ENCODE measurements at regions not wholly inside any gene's neighbourhood (a gene's known extent, or its start where the extent isn't known, plus 50 kb on each side); places are given as distances from the start of the nearest gene placed in this dataset.
A peak's percentile ranks its signal among the peaks of the same experiment; 100 is the strongest.
"Not testable (repeated sequence)": the region's sequence is repeated elsewhere in the genome, so short reads cannot be mapped to it uniquely, and the experiment has no call there.

DNA sequence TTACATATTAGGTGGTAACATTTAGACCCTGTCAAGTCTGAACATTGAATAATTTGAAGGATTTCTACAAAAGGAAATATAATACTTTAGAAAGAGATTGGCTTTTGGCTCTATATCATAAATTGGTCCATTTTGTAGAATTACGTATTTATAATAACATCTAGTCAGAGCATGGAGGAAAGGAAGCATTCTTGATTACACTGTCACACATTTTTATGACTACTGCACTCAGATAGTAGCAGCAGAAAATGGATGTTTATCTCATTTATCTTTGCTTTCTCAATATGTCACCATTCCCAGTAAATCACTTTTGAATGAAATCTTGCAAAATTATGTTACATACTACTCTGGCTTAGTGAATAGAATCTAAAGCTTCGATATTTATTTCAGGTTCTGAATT, 1234.6 kb downstream of the CDY2B start:
- H3K4me3 ChIP-seq (replicated peaks in 1 of 2; ENCODE audit: low read depth in 2 of 2, low read length in 2 of 2) = no peak overlapping the region
- DNase-seq (ENCODE audit: low read depth in 2 of 2) = no peak
- TF ChIP-seq, protein P1, sequence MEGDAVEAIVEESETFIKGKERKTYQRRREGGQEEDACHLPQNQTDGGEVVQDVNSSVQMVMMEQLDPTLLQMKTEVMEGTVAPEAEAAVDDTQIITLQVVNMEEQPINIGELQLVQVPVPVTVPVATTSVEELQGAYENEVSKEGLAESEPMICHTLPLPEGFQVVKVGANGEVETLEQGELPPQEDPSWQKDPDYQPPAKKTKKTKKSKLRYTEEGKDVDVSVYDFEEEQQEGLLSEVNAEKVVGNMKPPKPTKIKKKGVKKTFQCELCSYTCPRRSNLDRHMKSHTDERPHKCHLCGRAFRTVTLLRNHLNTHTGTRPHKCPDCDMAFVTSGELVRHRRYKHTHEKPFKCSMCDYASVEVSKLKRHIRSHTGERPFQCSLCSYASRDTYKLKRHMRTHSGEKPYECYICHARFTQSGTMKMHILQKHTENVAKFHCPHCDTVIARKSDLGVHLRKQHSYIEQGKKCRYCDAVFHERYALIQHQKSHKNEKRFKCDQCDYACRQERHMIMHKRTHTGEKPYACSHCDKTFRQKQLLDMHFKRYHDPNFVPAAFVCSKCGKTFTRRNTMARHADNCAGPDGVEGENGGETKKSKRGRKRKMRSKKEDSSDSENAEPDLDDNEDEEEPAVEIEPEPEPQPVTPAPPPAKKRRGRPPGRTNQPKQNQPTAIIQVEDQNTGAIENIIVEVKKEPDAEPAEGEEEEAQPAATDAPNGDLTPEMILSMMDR (IDR thresholded peaks at IDR 0.05; ENCODE audit: low read depth, low read length) = no peak

DNA sequence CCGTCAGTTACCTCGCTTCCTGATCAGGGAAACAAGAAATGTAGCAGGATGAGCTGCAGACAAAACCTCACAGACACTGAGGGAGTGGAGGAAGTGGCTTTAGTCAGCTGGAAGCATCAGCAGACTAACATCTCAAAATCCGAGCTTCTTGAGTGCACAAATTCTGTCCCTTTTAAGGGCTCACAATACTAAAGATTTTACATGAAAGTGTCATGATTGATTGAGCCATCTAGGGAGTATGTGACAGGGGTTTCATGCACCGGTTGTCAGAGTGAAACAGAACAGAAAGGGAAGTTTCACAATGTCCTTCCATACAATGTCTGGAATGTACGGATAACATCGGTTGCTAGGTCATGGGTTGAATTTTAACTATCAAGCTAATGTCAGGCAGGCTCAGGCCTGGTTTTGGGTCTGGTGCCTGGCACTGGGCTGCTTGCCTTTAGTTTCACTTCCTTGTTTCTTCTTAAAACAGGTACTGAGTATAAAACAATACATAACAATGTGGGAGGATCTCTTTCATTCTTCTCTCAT, 1235.7 kb downstream of the CDY2B start:
- no peak for DNase-seq (ENCODE audit: low read depth in 2 of 2)
- TF ChIP-seq, protein P1 (IDR thresholded peaks at IDR 0.05; ENCODE audit: low read depth, low read length) = no peak

DNA sequence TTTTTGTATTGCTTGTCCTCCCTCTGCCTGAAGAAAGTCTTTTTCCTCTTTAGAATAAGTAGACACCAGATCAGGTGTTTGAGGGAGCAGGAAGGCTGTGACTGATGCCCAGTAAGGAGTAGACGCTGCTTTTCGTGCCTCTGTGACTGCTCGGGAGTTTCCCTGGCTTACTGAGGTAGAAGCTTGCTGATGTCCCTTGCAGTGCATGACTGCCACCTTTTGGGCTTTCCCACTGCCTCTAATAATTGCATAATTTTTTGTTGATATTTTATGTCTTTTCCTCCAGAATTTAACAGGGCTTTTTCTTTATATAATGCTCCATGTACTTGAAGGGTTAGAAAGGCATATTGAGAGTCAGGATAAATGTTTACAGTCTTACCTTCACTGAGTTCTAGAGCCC, 1240.2 kb downstream of the CDY2B start:
- H3K4me3 ChIP-seq (replicated peaks in 1 of 2; ENCODE audit: low read depth in 2 of 2, low read length in 2 of 2) = no peak overlapping the region
- TF ChIP-seq, protein P1 (IDR thresholded peaks at IDR 0.05; ENCODE audit: low read depth, low read length) = no peak
- peak; percentile 2 to 37 for DNase-seq (ENCODE audit: low read depth in 2 of 2)

More for the DNA sequence above, 1235.7 kb downstream of the CDY2B start:
- no peak overlapping the region for H3K4me3 ChIP-seq (replicated peaks in 1 of 2; ENCODE audit: low read depth in 2 of 2, low read length in 2 of 2)

DNA sequence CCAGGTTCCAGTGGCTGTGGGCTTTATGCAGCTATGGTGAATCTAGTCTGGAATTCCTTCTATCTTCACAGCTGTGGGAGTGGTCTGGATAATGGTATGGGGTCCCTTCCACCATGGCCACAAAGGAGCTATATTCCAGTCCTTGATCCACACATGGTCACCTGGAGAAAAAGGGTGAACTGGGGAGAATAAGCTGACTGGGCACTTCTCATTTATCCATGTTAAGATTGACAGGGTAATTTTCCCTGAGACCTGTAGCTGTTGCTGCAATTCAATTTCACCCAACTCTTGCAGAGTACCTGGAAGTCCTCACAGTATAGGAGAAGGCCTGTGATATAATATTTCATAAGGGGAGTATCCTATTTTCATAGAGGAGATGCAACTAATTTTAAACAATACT, 1241.3 kb downstream of the CDY2B start:
- DNase-seq (ENCODE audit: low read depth in 2 of 2); H3K4me3 ChIP-seq (replicated peaks in 1 of 2; ENCODE audit: low read depth in 2 of 2, low read length in 2 of 2): not testable (repeated sequence)

DNA sequence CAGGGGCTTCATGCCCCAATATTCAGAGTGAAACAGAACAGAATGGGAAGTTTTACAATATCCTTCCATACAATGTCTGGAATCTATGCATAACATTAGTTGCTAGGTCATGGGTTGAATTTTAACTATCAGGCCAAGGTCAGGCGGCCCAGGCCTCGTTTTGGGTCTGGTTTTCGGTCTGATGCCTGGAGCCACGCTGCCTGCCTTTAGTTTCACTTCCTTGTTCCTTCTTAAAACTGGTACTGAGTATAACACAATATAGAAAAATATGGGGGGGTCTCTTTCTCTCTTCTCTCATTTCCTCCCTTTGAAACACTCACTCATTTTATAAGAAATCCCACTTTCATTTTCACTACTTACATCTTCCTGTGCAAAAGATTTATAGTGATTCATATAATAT, 1243.8 kb downstream of the CDY2B start:
- no peak for DNase-seq (ENCODE audit: low read depth in 2 of 2)
- no peak overlapping the region for H3K4me3 ChIP-seq (replicated peaks in 1 of 2; ENCODE audit: low read depth in 2 of 2, low read length in 2 of 2)
- TF ChIP-seq, protein P1 (IDR thresholded peaks at IDR 0.05; ENCODE audit: low read depth, low read length) = no peak

DNA sequence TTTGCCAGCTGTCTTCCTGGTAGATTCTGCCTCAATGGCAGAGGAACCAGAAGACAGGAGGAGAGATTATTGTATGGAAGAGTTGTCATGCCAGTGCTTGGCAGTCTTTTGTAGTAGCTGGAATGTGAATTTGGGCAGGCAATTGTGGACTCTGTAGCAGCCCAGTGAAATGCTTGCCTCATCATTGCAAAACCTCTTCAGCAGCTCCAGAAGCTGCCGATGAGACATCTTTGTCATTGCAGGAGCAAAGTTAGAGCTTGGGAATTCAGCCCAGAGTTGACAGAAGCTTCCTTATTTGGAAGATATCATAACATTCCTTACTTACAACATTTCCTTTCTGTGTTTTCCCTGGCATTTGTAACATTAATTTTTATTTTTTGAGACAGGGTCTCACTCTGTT, 1250.9 kb downstream of the CDY2B start:
- TF ChIP-seq, protein P1 (IDR thresholded peaks at IDR 0.05; ENCODE audit: low read depth, low read length) = no peak
- DNase-seq (ENCODE audit: low read depth in 2 of 2) = peak; percentile 6 to 74
- H3K4me3 ChIP-seq (replicated peaks in 1 of 2; ENCODE audit: low read depth in 2 of 2, low read length in 2 of 2) = no peak overlapping the region

DNA sequence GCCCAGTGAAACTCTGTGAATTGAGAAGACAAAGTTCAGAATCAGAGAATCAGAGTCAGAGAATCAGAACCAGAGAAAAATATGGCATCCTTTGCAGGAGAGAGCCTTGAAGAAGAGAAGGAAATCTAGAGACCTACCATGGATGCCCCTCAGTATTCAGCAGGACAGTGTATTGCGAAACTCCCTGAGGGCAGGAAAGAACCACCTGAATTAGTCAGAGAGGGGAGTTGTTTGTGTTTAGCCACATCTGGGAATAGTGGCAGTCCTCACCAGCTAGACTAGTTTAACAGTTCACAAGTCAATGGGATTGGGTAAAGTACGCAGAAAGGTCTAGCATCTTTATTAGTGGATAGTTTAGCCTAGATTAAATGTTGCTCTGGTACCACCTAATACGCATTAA, 1252.9 kb downstream of the CDY2B start:
- DNase-seq (ENCODE audit: low read depth in 2 of 2) = no peak
- TF ChIP-seq, protein P1 (IDR thresholded peaks at IDR 0.05; ENCODE audit: low read depth, low read length) = no peak
- no peak overlapping the region for H3K4me3 ChIP-seq (replicated peaks in 1 of 2; ENCODE audit: low read depth in 2 of 2, low read length in 2 of 2)
